Cerebellar cortex (tissue), 1 donor: ENCODE measurements at regions not wholly inside any gene's neighbourhood (a gene's known extent, or its start where the extent isn't known, plus 50 kb on each side); places are given as distances from the start of the nearest gene placed in this dataset.
"Not testable (repeated sequence)": the region's sequence is repeated elsewhere in the genome, so short reads cannot be mapped to it uniquely, and the experiment has no call there.

Experiments used
- DNase-seq: peaks from one replicate; pipeline ENCODE4 v3.0.0-alpha.2; 2015; ENCODE audit warnings: low spot score

GRCh38 chr7:80082213-80082612 is 52.4 kb upstream of the GNAI1 start:
- DNase-seq = no peak

- DNase-seq = no peak
These were observed 55.7 kb upstream of the GNAI1 start for GRCh38 chr7:80078886-80079285.

GRCh38 chr7:80078159-80078731 is 56.4 kb upstream of the GNAI1 start:
- no peak for DNase-seq

- no peak for DNase-seq
These were observed 64.2 kb upstream of the GNAI1 start for GRCh38 chr7:80070391-80070790.

GRCh38 chr7:80066639-80067038 is 68.0 kb upstream of the GNAI1 start:
- DNase-seq = no peak

GRCh38 chr7:80063834-80064233 is 70.8 kb upstream of the GNAI1 start:
- DNase-seq = no peak

GRCh38 chr7:80060218-80060806 is 74.3 kb upstream of the GNAI1 start:
- DNase-seq = peak; percentile 71

- DNase-seq = no peak
These were observed 77.1 kb upstream of the GNAI1 start for GRCh38 chr7:80057488-80057887.

GRCh38 chr7:80054356-80054755 is 80.3 kb upstream of the GNAI1 start:
- no peak for DNase-seq

- DNase-seq = peak; percentile 23
These were observed 81.5 kb upstream of the GNAI1 start for GRCh38 chr7:80053124-80053523.

- no peak for DNase-seq
These were observed 86.7 kb upstream of the GNAI1 start for GRCh38 chr7:80047856-80048459.

GRCh38 chr7:80047032-80047431 is 87.6 kb upstream of the GNAI1 start:
- no peak for DNase-seq

GRCh38 chr7:80044796-80045195 is 89.8 kb upstream of the GNAI1 start:
- no peak for DNase-seq

GRCh38 chr7:80040752-80041151 is 93.9 kb upstream of the GNAI1 start:
- DNase-seq = no peak

GRCh38 chr7:80040335-80040734 is 94.3 kb upstream of the GNAI1 start:
- DNase-seq = no peak

- DNase-seq = no peak
These were observed 95.3 kb upstream of the GNAI1 start for GRCh38 chr7:80039251-80039884.

- no peak for DNase-seq
These were observed 96.9 kb upstream of the GNAI1 start for GRCh38 chr7:80037689-80038088.

GRCh38 chr7:80036107-80036506 is 98.5 kb upstream of the GNAI1 start:
- no peak for DNase-seq

- DNase-seq = no peak
These were observed 105.9 kb upstream of the GNAI1 start for GRCh38 chr7:80028717-80029116.

- no peak for DNase-seq
These were observed 106.9 kb upstream of the GNAI1 start for GRCh38 chr7:80027611-80028173.

GRCh38 chr7:80026766-80027165 is 107.9 kb upstream of the GNAI1 start:
- no peak for DNase-seq

GRCh38 chr7:80020277-80020676 is 114.4 kb upstream of the GNAI1 start:
- not testable (repeated sequence) for DNase-seq

- DNase-seq = not testable (repeated sequence)
These were observed 114.8 kb upstream of the GNAI1 start for GRCh38 chr7:80019809-80020207.
